Naive thymus-derived CD8-positive, alpha-beta T cell (primary cell): ENCODE measurements at regions not wholly inside any gene's neighbourhood (a gene's known extent, or its start where the extent isn't known, plus 50 kb on each side); places are given as distances from the start of the nearest gene placed in this dataset.

Experiments
- ATAC-seq, 2 donors: fragments of 150-1000 bp; cut with Tn5 transposase in 1 of 2; sonication (Bioruptor Pico), chemical (Tn5 transposase) in 1 of 2; 1 replicate in 1 of 2; 2 replicates in 1 of 2; pipeline ENCODE4 v1.10.0; 2021; ENCODE audit warnings: mild to moderate bottlenecking in 2 of 2, moderate library complexity in 2 of 2
- POLR2A ChIA-PET: fragments of 350-600 bp; sonication (Branson Sonifier 250); formaldehyde crosslinking; loops from one replicate; lab custom pipeline; 2021; ENCODE audit warnings: antibody characterized with exemption; lab: Charles Lee
- DNase-seq, 10 donors: peaks; one replicate each; pipeline versions ENCODE4 v3.0.0 to v3.0.0-alpha.2; 2020 to 2022
- H3K27ac Mint-ChIP-seq, 10 donors: one replicate each; pipeline ENCODE4 v1.8.0; 2020 to 2022; ENCODE audit warnings: mild to moderate bottlenecking in 10 of 10, mixed read lengths in 10 of 10, moderate library complexity in 4 of 10, inconsistent platforms in 1 of 10
- H3K27me3 Mint-ChIP-seq, 5 donors: one replicate each; pipeline ENCODE4 v1.8.0; 2021 to 2022; ENCODE audit warnings: mixed read lengths in 5 of 5
- H3K36me3 Mint-ChIP-seq, 3 donors: one replicate each; pipeline ENCODE4 v1.8.0; 2020 to 2022; ENCODE audit warnings: mixed read lengths in 3 of 3, mild to moderate bottlenecking in 2 of 3, inconsistent platforms in 1 of 3
- H3K4me1 Mint-ChIP-seq, 4 donors: one replicate each; pipeline ENCODE4 v1.8.0; 2021 to 2022; ENCODE audit warnings: mixed read lengths in 4 of 4
- H3K4me3 Mint-ChIP-seq, 10 donors: one replicate each; pipeline ENCODE4 v1.8.0; 2020 to 2022; ENCODE audit warnings: mild to moderate bottlenecking in 10 of 10, mixed read lengths in 10 of 10, moderate library complexity in 6 of 10, inconsistent platforms in 1 of 10
- H3K9me3 Mint-ChIP-seq, 9 donors: one replicate each; pipeline ENCODE4 v1.8.0; 2020 to 2022; ENCODE audit warnings: mixed read lengths in 9 of 9, mild to moderate bottlenecking in 3 of 9, inconsistent platforms in 1 of 9, moderate library complexity in 1 of 9

GRCh38 chr13:111856571-111856970 lies 210.4 kb upstream of the SOX1 start:
- H3K9me3 Mint-ChIP-seq, result peaks cover 0 to 10% (median 2%) of the 10 kb centered on the region in 9 donors
- ATAC-seq (no peak), DNase-seq (no peak)
- H3K27ac Mint-ChIP-seq, result no peak overlapping the region
- H3K4me1 Mint-ChIP-seq, result no peaks in the 10 kb centered on the region
- H3K27me3 Mint-ChIP-seq, result peaks cover 0 to 34% (median 9%) of the 10 kb centered on the region in 5 donors
- POLR2A ChIA-PET, result no interaction called here
- H3K36me3 Mint-ChIP-seq, result no peaks in the 10 kb centered on the region
- H3K4me3 Mint-ChIP-seq, result no peak overlapping the region

GRCh38 chr13:111857336-111857735 lies 209.6 kb upstream of the SOX1 start:
- Mint-ChIP-seq H3K27ac (no peak overlapping the region), H3K4me1 (no peaks in the 10 kb centered on the region), H3K36me3 (no peaks in the 10 kb centered on the region), H3K27me3 (peaks cover 0 to 34% (median 9%) of the 10 kb centered on the region in 5 donors), H3K4me3 (no peak overlapping the region), H3K9me3 (peaks cover 0 to 10% (median 2%) of the 10 kb centered on the region in 9 donors)
- DNase-seq, result no peak
- no peak for ATAC-seq
- POLR2A ChIA-PET, result no interaction called here

GRCh38 chr13:111857846-111858560 lies 208.9 kb upstream of the SOX1 start:
- no peak for ATAC-seq
- peaks cover 0 to 10% (median 2%) of the 10 kb centered on the region in 9 donors for H3K9me3 Mint-ChIP-seq
- POLR2A ChIA-PET, result no interaction called here
- H3K36me3 Mint-ChIP-seq, result no peaks in the 10 kb centered on the region
- peaks cover 0 to 34% (median 9%) of the 10 kb centered on the region in 5 donors for H3K27me3 Mint-ChIP-seq
- H3K4me3 Mint-ChIP-seq, result no peak overlapping the region
- H3K27ac Mint-ChIP-seq, result no peak overlapping the region
- no peak for DNase-seq
- H3K4me1 Mint-ChIP-seq, result no peaks in the 10 kb centered on the region

- no peak overlapping the region for H3K27ac Mint-ChIP-seq
- peaks cover 0 to 34% (median 9%) of the 10 kb centered on the region in 5 donors for H3K27me3 Mint-ChIP-seq
Measured at GRCh38 chr13:111858571-111858970, 208.4 kb upstream of the SOX1 start.

GRCh38 chr13:111859354-111860230 lies 207.4 kb upstream of the SOX1 start:
- peaks cover 0 to 10% (median 2%) of the 10 kb centered on the region in 9 donors for H3K9me3 Mint-ChIP-seq
- H3K4me3 Mint-ChIP-seq, result no peak overlapping the region
- peaks cover 0 to 34% (median 9%) of the 10 kb centered on the region in 5 donors for H3K27me3 Mint-ChIP-seq
- DNase-seq (no peak), ATAC-seq (no peak)
- no peaks in the 10 kb centered on the region for H3K36me3 Mint-ChIP-seq
- no peaks in the 10 kb centered on the region for H3K4me1 Mint-ChIP-seq
- POLR2A ChIA-PET, result no interaction called here
- H3K27ac Mint-ChIP-seq, result no peak overlapping the region

More at GRCh38 chr13:111858571-111858970, 208.4 kb upstream of the SOX1 start:
- no peak for DNase-seq
- Mint-ChIP-seq H3K36me3 (no peaks in the 10 kb centered on the region), H3K9me3 (peaks cover 0 to 10% (median 2%) of the 10 kb centered on the region in 9 donors), H3K4me3 (no peak overlapping the region), H3K4me1 (no peaks in the 10 kb centered on the region)
- POLR2A ChIA-PET, result no interaction called here
- no peak for ATAC-seq

GRCh38 chr13:111860231-111860552 lies 206.8 kb upstream of the SOX1 start:
- Mint-ChIP-seq H3K36me3 (no peaks in the 10 kb centered on the region), H3K9me3 (peaks cover 0 to 10% (median 2%) of the 10 kb centered on the region in 9 donors), H3K27me3 (peaks cover 0 to 34% (median 7%) of the 10 kb centered on the region in 5 donors), H3K27ac (peak overlapping the region in 1 of 10 donors; percentile 35), H3K4me3 (no peak overlapping the region), H3K4me1 (no peaks in the 10 kb centered on the region)
- ATAC-seq, result no peak
- POLR2A ChIA-PET, result no interaction called here
- no peak for DNase-seq

GRCh38 chr13:111861319-111861718 lies 205.6 kb upstream of the SOX1 start:
- no peak overlapping the region for H3K27ac Mint-ChIP-seq
- POLR2A ChIA-PET, result no interaction called here
- H3K4me3 Mint-ChIP-seq, result no peak overlapping the region
- H3K4me1 Mint-ChIP-seq, result no peaks in the 10 kb centered on the region
- H3K36me3 Mint-ChIP-seq, result no peaks in the 10 kb centered on the region
- DNase-seq (no peak), ATAC-seq (no peak)
- peaks cover 0 to 10% (median 2%) of the 10 kb centered on the region in 9 donors for H3K9me3 Mint-ChIP-seq
- H3K27me3 Mint-ChIP-seq, result peaks cover 0 to 25% (median 5%) of the 10 kb centered on the region in 5 donors

GRCh38 chr13:111861766-111862366 lies 205.1 kb upstream of the SOX1 start:
- DNase-seq (no peak), ATAC-seq (no peak)
- no peak overlapping the region for H3K4me3 Mint-ChIP-seq
- no peaks in the 10 kb centered on the region for H3K36me3 Mint-ChIP-seq
- POLR2A ChIA-PET, result no interaction called here
- H3K27ac Mint-ChIP-seq, result no peak overlapping the region
- no peaks in the 10 kb centered on the region for H3K4me1 Mint-ChIP-seq
- H3K9me3 Mint-ChIP-seq, result peaks cover 0 to 11% (median 2%) of the 10 kb centered on the region in 9 donors
- H3K27me3 Mint-ChIP-seq, result peaks cover 0 to 23% (median 5%) of the 10 kb centered on the region in 5 donors

- Mint-ChIP-seq H3K4me1 (no peaks in the 10 kb centered on the region), H3K27ac (no peak overlapping the region), H3K36me3 (peaks cover 0 to 10% (median 0%) of the 10 kb centered on the region in 3 donors), H3K27me3 (peaks cover 0 to 11% (median 2%) of the 10 kb centered on the region in 5 donors), H3K4me3 (no peak overlapping the region), H3K9me3 (peaks cover 0 to 24% (median 10%) of the 10 kb centered on the region in 9 donors)
- POLR2A ChIA-PET, result no interaction called here
- ATAC-seq, result no peak
- DNase-seq, result no peak
Measured at GRCh38 chr13:111862836-111863815, 203.8 kb upstream of the SOX1 start.

GRCh38 chr13:111864566-111864965 lies 202.4 kb upstream of the SOX1 start:
- Mint-ChIP-seq H3K9me3 (peaks cover 0 to 33% (median 19%) of the 10 kb centered on the region in 9 donors), H3K27ac (no peak overlapping the region)
- POLR2A ChIA-PET, result no interaction called here

GRCh38 chr13:111865046-111865445 lies 201.9 kb upstream of the SOX1 start:
- H3K36me3 Mint-ChIP-seq, result peaks cover 0 to 10% (median 0%) of the 10 kb centered on the region in 3 donors
- DNase-seq (no peak), ATAC-seq (no peak)
- no peak overlapping the region for H3K27ac Mint-ChIP-seq
- no peaks in the 10 kb centered on the region for H3K4me1 Mint-ChIP-seq
- H3K4me3 Mint-ChIP-seq, result no peak overlapping the region
- POLR2A ChIA-PET, result no interaction called here
- peaks cover 0 to 14% (median 2%) of the 10 kb centered on the region in 5 donors for H3K27me3 Mint-ChIP-seq
- H3K9me3 Mint-ChIP-seq, result peaks cover 0 to 32% (median 19%) of the 10 kb centered on the region in 9 donors

More at GRCh38 chr13:111864566-111864965, 202.4 kb upstream of the SOX1 start:
- Mint-ChIP-seq H3K27me3 (peaks cover 0 to 14% (median 2%) of the 10 kb centered on the region in 5 donors), H3K4me1 (no peaks in the 10 kb centered on the region), H3K4me3 (no peak overlapping the region), H3K36me3 (peaks cover 0 to 10% (median 0%) of the 10 kb centered on the region in 3 donors)
- no peak for ATAC-seq
- no peak for DNase-seq

- no peaks in the 10 kb centered on the region for H3K4me1 Mint-ChIP-seq
- POLR2A ChIA-PET, result no interaction called here
- DNase-seq, result no peak
- H3K36me3 Mint-ChIP-seq, result peaks cover 0 to 10% (median 0%) of the 10 kb centered on the region in 3 donors
- no peak for ATAC-seq
- H3K9me3 Mint-ChIP-seq, result peaks cover 0 to 30% (median 19%) of the 10 kb centered on the region in 9 donors
- no peak overlapping the region for H3K27ac Mint-ChIP-seq
- peaks cover 0 to 13% (median 2%) of the 10 kb centered on the region in 5 donors for H3K27me3 Mint-ChIP-seq
- no peak overlapping the region for H3K4me3 Mint-ChIP-seq
Measured at GRCh38 chr13:111865826-111866225, 201.1 kb upstream of the SOX1 start.
